OCI-LY7 (cell line): ENCODE measurements at regions not wholly inside any gene's neighbourhood (a gene's known extent, or its start where the extent isn't known, plus 50 kb on each side); places are given as distances from the start of the nearest gene placed in this dataset.

Experiments
- CTCF ChIP-seq: fragments of 200-600 bp; sonication (generic); conservative IDR thresholded peaks from 2 replicates; pipeline ENCODE4 v1.5.1; 2014; ENCODE audit warnings: mild to moderate bottlenecking, antibody characterized with exemption, low read length, moderate library complexity, mixed read lengths
- EZH2phosphoT487 ChIP-seq: fragments of 200-600 bp; sonication (generic); IDR thresholded peaks from 2 replicates; pipeline ENCODE4 v1.6.1; 2018; ENCODE audit warnings: low read depth, borderline replicate concordance, mild to moderate bottlenecking, mixed run types, antibody characterized with exemption, low read length, moderate library complexity, mixed read lengths

GRCh38 chr9:71177901-71178300 lies 56.5 kb upstream of the TRPM3 start:
- TF ChIP-seq CTCF (no peak), EZH2phosphoT487 (no peak)
